Endothelial cell of umbilical vein (primary cell): ENCODE measurements at regions not wholly inside any gene's neighbourhood (a gene's known extent, or its start where the extent isn't known, plus 50 kb on each side); places are given as distances from the start of the nearest gene placed in this dataset.

ENCODE experiments used
- BruUV-seq: library from RNA; stranded (reverse); fragments of 400-500 nt; replicated peaks from 2 replicates; lab custom pipeline; 2021; lab: Mats Ljungman, UMichigan
- CTCF ChIA-PET: fragments of 300-600, 350-600 bp; sonication (Branson Sonifier 250); formaldehyde crosslinking; loops from one replicate; lab custom pipeline; 2021; ENCODE audit warnings: antibody characterized with exemption, inconsistent platforms; lab: Charles Lee
- POLR2A ChIA-PET: fragments of 300-600, 350-600 bp; sonication (Branson Sonifier 250); formaldehyde crosslinking; loops from one replicate; lab custom pipeline; 2021; ENCODE audit warnings: antibody characterized with exemption, inconsistent platforms; lab: Charles Lee
- DNase-seq: peaks from one replicate; pipeline ENCODE4 v3.0.0-alpha.2; 2011; ENCODE audit warnings: low read depth, low spot score
- FAIRE-seq: peaks from 2 replicates; lab custom pipeline; 2011; peaks lifted over from hg19 to GRCh38; lab: Jason Lieb, UNC
- H2AFZ ChIP-seq: 2 replicates; pipeline ENCODE4 v1.6.0; 2012; ENCODE audit warnings: low read depth, low read length, control low read depth, inconsistent platforms
- H3K27ac ChIP-seq: 2 replicates; pipeline ENCODE4 v1.5.1; 2011; ENCODE audit warnings: low read depth, mild to moderate bottlenecking, control low read depth, low read length, moderate library complexity; ENCODE audit not compliant: insufficient read depth
- H3K27me3 ChIP-seq, 2 experiments: 2 replicates each; pipeline versions ENCODE4 v1.6.0 to v1.6.1; 2011; ENCODE audit warnings: low read length in 2 of 2, mixed read lengths in 1 of 2; ENCODE audit not compliant: control insufficient read depth in 2 of 2, insufficient read depth in 2 of 2
- H3K36me3 ChIP-seq, 2 experiments: 2 replicates in 1 of 2; 3 replicates in 1 of 2; pipeline ENCODE4 v1.5.1; 2011; ENCODE audit warnings: low read length in 2 of 2, mild to moderate bottlenecking in 1 of 2, moderate library complexity in 1 of 2; ENCODE audit not compliant: control insufficient read depth in 2 of 2, insufficient read depth in 2 of 2; ENCODE audit errors: extremely low read depth in 1 of 2
- H3K4me1 ChIP-seq: 3 replicates; pipeline ENCODE4 v1.5.1; 2011; ENCODE audit warnings: mild to moderate bottlenecking, low read length; ENCODE audit not compliant: control insufficient read depth, insufficient read depth; ENCODE audit errors: extremely low read depth
- H3K4me2 ChIP-seq: 2 replicates; pipeline ENCODE4 v1.6.1; 2011; ENCODE audit warnings: low read length, control low read depth, mixed read lengths; ENCODE audit not compliant: insufficient read depth
- H3K4me3 ChIP-seq, 3 experiments: fragments of 200-600 bp in 1 of 3; sonication (generic), shearing (Covaris generic) in 1 of 3; replicated peaks in 1 of 3; 2 replicates each; pipeline ENCODE4 v1.5.1; 2011 to 2016; ENCODE audit warnings: control low read depth in 3 of 3, low read length in 3 of 3, mild to moderate bottlenecking in 2 of 3, inconsistent platforms in 1 of 3, low read depth in 1 of 3, moderate library complexity in 1 of 3; ENCODE audit not compliant: insufficient read depth in 1 of 3
- H3K79me2 ChIP-seq: 2 replicates; pipeline ENCODE4 v1.6.0; 2012; ENCODE audit warnings: low read length, inconsistent platforms; ENCODE audit not compliant: control insufficient read depth, insufficient read depth
- H3K9ac ChIP-seq: replicated peaks from 2 replicates; pipeline ENCODE3; 2011; ENCODE audit warnings: low read length, control low read depth; ENCODE audit not compliant: insufficient read depth; ENCODE audit errors: extremely low read depth
- H3K9me1 ChIP-seq: replicated peaks from 3 replicates; pipeline ENCODE4 v1.6.0; 2011; ENCODE audit warnings: mild to moderate bottlenecking, low read length; ENCODE audit not compliant: control insufficient read depth, insufficient read depth; ENCODE audit errors: extremely low read depth
- H3K9me3 ChIP-seq: replicated peaks from 2 replicates; pipeline ENCODE4 v1.5.1; 2012; ENCODE audit warnings: low read length, inconsistent platforms; ENCODE audit not compliant: control insufficient read depth, insufficient read depth
- H4K20me1 ChIP-seq: replicated peaks from 2 replicates; pipeline ENCODE3; 2011; ENCODE audit warnings: mild to moderate bottlenecking, low read length; ENCODE audit not compliant: control insufficient read depth, insufficient read depth; ENCODE audit errors: extremely low read depth
- CTCF ChIP-seq, 2 donors: IDR thresholded peaks; 1 replicate in 1 of 2; 2 replicates in 1 of 2; pipeline ENCODE4 v1.5.1; 2011; ENCODE audit warnings: low read length in 2 of 2, mild to moderate bottlenecking in 2 of 2, moderate library complexity in 2 of 2, control low read depth in 1 of 2, inconsistent platforms in 1 of 2, low read depth in 1 of 2; ENCODE audit not compliant: insufficient read depth in 1 of 2; ENCODE audit errors: extremely low read depth in 1 of 2
- EZH2 ChIP-seq: IDR thresholded peaks from 2 replicates; pipeline ENCODE4 v1.6.1; 2012; ENCODE audit warnings: borderline replicate concordance, low read depth, mild to moderate bottlenecking, moderate library complexity, low read length, inconsistent platforms; ENCODE audit not compliant: severe bottlenecking
- FOS ChIP-seq: IDR thresholded peaks from 2 replicates; pipeline ENCODE4 v1.6.1; 2011; ENCODE audit warnings: mild to moderate bottlenecking, low read length, moderate library complexity, borderline replicate concordance; ENCODE audit not compliant: insufficient read depth
- GATA2 ChIP-seq: IDR thresholded peaks from 2 replicates; pipeline ENCODE4 v1.7.0; 2011; ENCODE audit warnings: low read depth, mild to moderate bottlenecking, moderate library complexity, mixed read lengths, low read length; ENCODE audit not compliant: insufficient read length, insufficient read depth
- JUN ChIP-seq: IDR thresholded peaks from 2 replicates; pipeline ENCODE4 v1.6.1; 2011; ENCODE audit warnings: borderline replicate concordance, low read depth; ENCODE audit not compliant: insufficient read length, insufficient read depth
- MAX ChIP-seq: IDR thresholded peaks from 2 replicates; pipeline ENCODE4 v1.6.1; 2011; ENCODE audit not compliant: insufficient read depth, insufficient read length
- MYC ChIP-seq: IDR thresholded peaks from one replicate; pipeline ENCODE4 v1.6.1; 2011; ENCODE audit warnings: mild to moderate bottlenecking, low read depth, low read length
- POLR2A ChIP-seq: IDR thresholded peaks from 2 replicates; pipeline ENCODE4 v1.6.1; 2012; ENCODE audit warnings: low read depth, mild to moderate bottlenecking, control low read depth, low read length
- POLR2AphosphoS5 ChIP-seq: IDR thresholded peaks from 2 replicates; pipeline ENCODE4 v1.6.1; 2012; ENCODE audit warnings: low read depth, mild to moderate bottlenecking, control low read depth, low read length, moderate library complexity; ENCODE audit not compliant: insufficient read depth
- dilution Hi-C: fragments of 300-500 bp; cut with MboI; formaldehyde crosslinking; loops from one replicate; pipeline ENCODE4 v1.15.0; 2019; ENCODE audit warnings: low sequenced_read_pairs; ENCODE audit not compliant: extremely low pct_ligation_motif_present
- intact Hi-C: fragments of 100-400 bp; cut with micrococcal nuclease; formaldehyde crosslinking; loops from one replicate; pipeline ENCODE4 v1.10.0; 2022

GRCh38 chr3:63126530-63126929, 151.6 kb upstream of the SYNPR start:
- FAIRE-seq, result no peak
- dilution Hi-C loops, result no loop called here

GRCh38 chr3:63128380-63128779, 149.7 kb upstream of the SYNPR start:
- Histone ChIP-seq H3K9me1 (no peaks in the 10 kb centered on the region), H3K27ac (no peak overlapping the region), H2AFZ (no peak overlapping the region), H3K4me3 (no peak overlapping the region), H3K36me3 (no peaks in the 10 kb centered on the region), H3K79me2 (no peaks in the 10 kb centered on the region), H3K27me3 (no peaks in the 10 kb centered on the region), H3K4me1 (no peaks in the 10 kb centered on the region), H3K9me3 (peaks cover 4% of the 10 kb centered on the region), H4K20me1 (no peaks in the 10 kb centered on the region), H3K4me2 (no peak overlapping the region), H3K9ac (no peak overlapping the region)
- intact Hi-C loops (no loop called here), dilution Hi-C loops (no loop called here)
- no peak for DNase-seq
- BruUV-seq, result no TSS peak
- ChIA-PET CTCF (no interaction called here), POLR2A (no interaction called here)
- FAIRE-seq, result no peak
- TF ChIP-seq JUN (no peak), MAX (no peak), GATA2 (no peak), CTCF (IDR thresholded peaks at IDR 0.05; ENCODE audit: extremely low read depth in 1 of 2, insufficient read depth in 1 of 2, low read depth in 1 of 2, low read length in 2 of 2) (no peak), MYC (no peak), EZH2 (no peak), FOS (no peak), POLR2A (no peak), POLR2AphosphoS5 (no peak)

More at GRCh38 chr3:63126530-63126929, 151.6 kb upstream of the SYNPR start:
- Histone ChIP-seq H3K4me3 (no peak overlapping the region), H3K79me2 (no peaks in the 10 kb centered on the region), H3K9me1 (no peaks in the 10 kb centered on the region), H3K36me3 (no peaks in the 10 kb centered on the region), H3K4me2 (no peak overlapping the region), H4K20me1 (no peaks in the 10 kb centered on the region), H3K9ac (no peak overlapping the region), H3K27ac (no peak overlapping the region), H3K4me1 (no peaks in the 10 kb centered on the region), H3K27me3 (no peaks in the 10 kb centered on the region), H2AFZ (no peak overlapping the region), H3K9me3 (peaks cover 4% of the 10 kb centered on the region)
- TF ChIP-seq MAX (no peak), POLR2AphosphoS5 (no peak), POLR2A (no peak)
- intact Hi-C loops, result no loop called here
- CTCF ChIA-PET, result no interaction called here
- POLR2A ChIA-PET, result no interaction called here
- DNase-seq, result no peak
- BruUV-seq, result no TSS peak
